Umbilical cord (tissue), 1 donor: ENCODE measurements at regions not wholly inside any gene's neighbourhood (a gene's known extent, or its start where the extent isn't known, plus 50 kb on each side); places are given as distances from the start of the nearest gene placed in this dataset.

ENCODE experiments used
- DNase-seq: peaks from one replicate; pipeline ENCODE4 v3.0.0-alpha.2; 2015; ENCODE audit warnings: low spot score

- no peak for DNase-seq
These were observed 374.9 kb downstream of the GXYLT1 start for GRCh38 chr12:41769810-41770209.

- DNase-seq = no peak
These were observed 376.2 kb downstream of the GXYLT1 start for GRCh38 chr12:41768456-41768855.

- DNase-seq = no peak
These were observed 382.0 kb downstream of the GXYLT1 start for GRCh38 chr12:41762691-41763090.

- no peak for DNase-seq
These were observed 399.1 kb downstream of the GXYLT1 start for GRCh38 chr12:41745593-41745992.

GRCh38 chr12:41743835-41744234 lies 400.8 kb downstream of the GXYLT1 start:
- no peak for DNase-seq

- DNase-seq = no peak
These were observed 405.6 kb downstream of the GXYLT1 start for GRCh38 chr12:41739066-41739465.

GRCh38 chr12:41737423-41737822 lies 407.3 kb downstream of the GXYLT1 start:
- DNase-seq = no peak

GRCh38 chr12:41736436-41736835 lies 408.2 kb downstream of the GXYLT1 start:
- no peak for DNase-seq

GRCh38 chr12:41731691-41732090 lies 413.0 kb downstream of the GXYLT1 start:
- DNase-seq = no peak

GRCh38 chr12:41731061-41731460 lies 413.6 kb downstream of the GXYLT1 start:
- DNase-seq = no peak

- DNase-seq = no peak
These were observed 420.5 kb downstream of the GXYLT1 start for GRCh38 chr12:41724216-41724615.

GRCh38 chr12:41719214-41719613 lies 425.5 kb downstream of the GXYLT1 start:
- no peak for DNase-seq

GRCh38 chr12:41715256-41715655 lies 429.4 kb downstream of the GXYLT1 start:
- DNase-seq = no peak

- peak; percentile 7 for DNase-seq
These were observed 435.0 kb downstream of the GXYLT1 start for GRCh38 chr12:41709463-41710285.

- DNase-seq = no peak
These were observed 435.7 kb downstream of the GXYLT1 start for GRCh38 chr12:41709012-41709411.

- no peak for DNase-seq
These were observed 438.3 kb downstream of the GXYLT1 start for GRCh38 chr12:41706376-41706775.

- no peak for DNase-seq
These were observed 442.6 kb downstream of the GXYLT1 start for GRCh38 chr12:41701943-41702601.

- DNase-seq = no peak
These were observed 443.7 kb downstream of the GXYLT1 start for GRCh38 chr12:41700940-41701339.

GRCh38 chr12:41699658-41700057 lies 445.0 kb downstream of the GXYLT1 start:
- DNase-seq = no peak

- DNase-seq = no peak
These were observed 447.5 kb downstream of the GXYLT1 start for GRCh38 chr12:41697161-41697560.

- no peak for DNase-seq
These were observed 459.7 kb downstream of the GXYLT1 start for GRCh38 chr12:41684997-41685396.

- no peak for DNase-seq
These were observed 461.0 kb downstream of the GXYLT1 start for GRCh38 chr12:41683513-41684240.

- no peak for DNase-seq
These were observed 461.7 kb downstream of the GXYLT1 start for GRCh38 chr12:41683023-41683422.
